ENCODE measurements at regions not wholly inside any gene's neighbourhood (a gene's known extent, or its start where the extent isn't known, plus 50 kb on each side); places are given as distances from the start of the nearest gene placed in this dataset.
A peak's percentile ranks its signal among the peaks of the same experiment; 100 is the strongest.

DNA sequence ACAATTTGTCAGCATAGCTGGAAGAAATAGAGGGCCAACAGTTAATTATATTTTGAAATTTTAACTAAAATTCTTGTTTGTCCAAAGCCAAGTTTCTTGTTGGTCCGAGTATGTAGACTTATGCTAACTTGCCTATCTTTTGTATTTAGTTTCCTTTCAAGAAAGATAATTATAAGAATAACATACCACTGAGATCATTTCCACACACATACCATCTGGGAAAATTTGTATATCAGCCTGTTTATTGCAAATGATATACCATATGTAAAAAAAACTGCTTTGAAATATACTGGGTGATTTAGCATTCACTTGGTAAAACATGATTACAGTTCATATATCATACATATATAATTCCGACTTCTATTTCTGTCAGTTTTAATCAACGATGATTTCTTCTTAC, 84.7 kb upstream of the ANKRD50 start:
- H3K4me3 ChIP-seq (ENCODE audit: low read length) = no peak overlapping the region
- no peak for DNase-seq (ENCODE audit: low read depth)
- TF ChIP-seq CTCF (conservative IDR thresholded peaks at IDR 0.05; ENCODE audit: low read length) = no peak

DNA sequence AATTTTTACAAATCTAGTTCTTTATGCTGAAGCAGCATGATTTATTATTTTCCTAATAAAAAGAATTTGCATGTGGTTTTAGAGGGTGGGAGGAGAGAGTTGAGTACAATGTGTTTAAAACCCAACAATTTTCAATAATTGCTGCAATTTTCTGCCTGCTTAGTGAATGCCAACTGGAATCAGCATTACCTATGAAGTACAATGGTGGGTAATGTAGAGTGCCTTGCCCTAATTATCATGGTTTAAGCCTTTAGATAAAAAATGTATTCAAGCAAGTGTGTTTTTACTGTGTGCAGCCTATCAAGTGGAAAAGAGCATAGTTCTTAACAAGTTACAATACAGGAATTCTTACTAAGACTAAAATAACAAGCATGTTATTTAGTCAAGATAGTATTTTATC, 77.9 kb upstream of the ANKRD50 start:
- no peak overlapping the region for H3K4me3 ChIP-seq (ENCODE audit: low read length)
- DNase-seq (ENCODE audit: low read depth) = no peak
- no peak for TF ChIP-seq CTCF (conservative IDR thresholded peaks at IDR 0.05; ENCODE audit: low read length)

DNA sequence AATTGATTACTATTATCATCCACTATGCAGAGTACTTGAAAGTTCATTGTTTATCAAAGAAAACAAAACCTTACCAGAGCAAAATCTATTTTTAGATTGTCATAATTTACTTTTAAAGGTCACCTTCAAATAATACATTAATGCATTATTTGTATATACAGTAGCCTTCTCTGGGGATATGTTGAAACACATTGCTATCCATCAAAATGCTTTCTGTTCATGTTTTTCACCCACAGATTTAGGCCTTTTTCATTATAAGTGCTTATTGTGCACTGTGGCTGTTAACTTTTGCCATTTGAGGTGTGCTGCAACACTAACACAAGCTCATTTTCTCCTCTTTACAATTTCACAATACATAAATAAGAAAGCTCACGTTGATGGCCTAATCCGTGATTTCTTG, 74.1 kb upstream of the ANKRD50 start:
- no peak for TF ChIP-seq CTCF (conservative IDR thresholded peaks at IDR 0.05; ENCODE audit: low read length)

DNA sequence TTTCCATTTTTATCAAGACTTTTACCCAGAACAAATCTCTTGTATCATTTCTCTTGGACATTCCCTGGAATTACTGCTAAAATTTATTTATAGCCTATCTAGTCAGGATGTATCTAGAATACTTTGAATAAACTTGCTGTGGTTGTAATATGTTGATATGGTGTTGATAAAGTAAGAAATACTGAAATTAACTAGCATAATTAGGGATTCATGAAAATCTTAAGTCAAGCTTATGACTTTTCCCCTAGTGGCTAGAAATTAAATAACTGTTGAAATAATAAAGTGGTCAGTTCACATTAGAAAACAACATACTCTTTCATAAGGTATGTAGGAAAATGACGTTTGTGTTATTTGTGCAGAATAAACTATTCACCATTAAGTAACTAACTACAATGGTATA, 73.1 kb upstream of the ANKRD50 start:
- no peak overlapping the region for H3K4me3 ChIP-seq (ENCODE audit: low read length)
- no peak for DNase-seq (ENCODE audit: low read depth)
- no peak; the same call in 1 of the 2 replicates for TF ChIP-seq CTCF (conservative IDR thresholded peaks at IDR 0.05; ENCODE audit: low read length)

More for the DNA sequence above, 74.1 kb upstream of the ANKRD50 start:
- DNase-seq (ENCODE audit: low read depth) = no peak
- H3K4me3 ChIP-seq (ENCODE audit: low read length) = no peak overlapping the region

DNA sequence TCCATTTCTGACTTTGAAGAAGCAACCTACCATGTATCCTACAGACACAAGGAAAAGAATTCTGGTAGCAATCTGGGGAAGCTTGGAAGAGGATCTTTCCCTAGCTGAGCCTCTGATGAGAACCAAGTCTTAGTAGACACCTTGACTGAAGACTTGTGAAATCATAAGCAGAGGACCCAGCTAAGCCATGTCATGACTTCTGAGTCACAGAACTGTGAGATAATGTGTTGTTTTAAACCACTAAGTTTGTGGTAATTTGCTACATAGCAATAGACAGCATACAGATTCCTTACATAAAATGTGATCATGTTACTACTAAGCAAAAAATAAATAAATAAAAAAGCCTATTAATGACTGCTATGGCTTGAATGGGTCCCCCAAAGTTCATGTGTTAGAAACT, 71.3 kb upstream of the ANKRD50 start:
- no peak overlapping the region for H3K4me3 ChIP-seq (ENCODE audit: low read length)
- TF ChIP-seq CTCF (conservative IDR thresholded peaks at IDR 0.05; ENCODE audit: low read length) = no peak
- no peak for DNase-seq (ENCODE audit: low read depth)

- no peak for TF ChIP-seq CTCF (conservative IDR thresholded peaks at IDR 0.05; ENCODE audit: low read length)
- DNase-seq (ENCODE audit: low read depth) = no peak
- H3K4me3 ChIP-seq (ENCODE audit: low read length) = no peak overlapping the region
These were observed 64.5 kb upstream of the ANKRD50 start for GRCh38 chr4:124777007-124777406.

GRCh38 chr4:124768596-124769365, 56.2 kb upstream of the ANKRD50 start:
- no peak overlapping the region for H3K4me3 ChIP-seq (ENCODE audit: low read length)
- peak; percentile 7 for DNase-seq (ENCODE audit: low read depth)
- TF ChIP-seq CTCF (conservative IDR thresholded peaks at IDR 0.05; ENCODE audit: low read length) = no peak
